AG08395 (cell line): ENCODE measurements at regions not wholly inside any gene's neighbourhood (a gene's known extent, or its start where the extent isn't known, plus 50 kb on each side); places are given as distances from the start of the nearest gene placed in this dataset.
"Not testable (repeated sequence)": the region's sequence is repeated elsewhere in the genome, so short reads cannot be mapped to it uniquely, and the experiment has no call there.

Experiments
- DNase-seq: peaks from one replicate; pipeline ENCODE4 v3.0.0; 2012; ENCODE audit warnings: mixed read lengths, low spot score

GRCh38 chr9:89939181-89939580, 334.4 kb downstream of the GADD45G start:
- DNase-seq: no peak

DNA sequence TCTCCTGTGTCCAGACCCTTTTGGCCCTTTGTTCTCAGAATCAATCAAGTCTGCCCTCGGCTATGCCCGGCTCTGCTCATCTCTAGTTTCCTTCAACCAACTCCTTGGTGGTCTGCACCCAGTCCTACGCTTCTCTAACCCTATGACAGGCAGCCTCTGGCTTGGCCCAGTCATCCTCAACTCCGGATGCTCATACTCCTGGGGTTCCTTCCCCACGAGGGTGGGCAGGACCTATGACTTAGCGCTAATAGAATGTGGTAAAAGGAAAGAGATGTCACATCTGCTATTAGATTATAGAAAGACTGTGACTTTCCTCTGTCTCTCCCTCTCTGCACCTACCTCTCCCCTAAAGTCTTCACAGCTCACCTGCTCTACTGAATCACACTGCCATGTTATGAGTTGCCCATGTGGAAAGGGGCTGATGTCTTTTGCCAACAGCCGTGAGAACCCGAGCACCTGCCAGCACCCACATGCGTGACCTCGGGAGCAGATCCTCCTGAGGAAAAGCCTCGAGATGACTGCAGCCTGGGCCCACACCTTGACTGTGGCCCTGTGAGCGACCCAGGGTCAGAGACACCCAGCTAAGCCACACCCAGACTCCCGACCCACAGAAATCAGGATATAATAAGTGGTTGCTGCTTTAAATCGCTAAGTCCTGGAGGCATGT, 334.9 kb downstream of the GADD45G start:
- no peak for DNase-seq

GRCh38 chr9:89940625-89941024, 335.8 kb downstream of the GADD45G start:
- peak; percentile 47 for DNase-seq

DNA sequence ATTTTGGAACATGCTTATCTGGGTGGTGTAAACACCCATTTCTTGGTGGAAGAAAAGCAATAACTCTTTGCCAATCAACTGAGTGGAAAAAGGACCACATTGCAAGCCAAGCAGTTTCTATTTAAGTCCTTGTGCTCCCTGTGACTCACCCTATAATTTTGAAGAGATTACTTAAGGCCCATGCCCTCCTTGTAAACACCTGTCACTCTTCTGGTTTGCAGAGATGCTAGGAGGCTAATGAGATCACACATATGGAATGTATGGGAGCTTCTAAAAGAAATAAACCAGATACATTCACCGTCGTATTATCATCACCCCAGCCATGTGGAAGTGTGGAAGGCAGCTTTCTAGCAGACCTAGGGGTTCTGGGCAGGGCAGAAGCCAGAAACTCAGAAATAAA, 337.1 kb downstream of the GADD45G start:
- DNase-seq: peak; percentile 62

- DNase-seq: no peak
These were observed 337.8 kb downstream of the GADD45G start for GRCh38 chr9:89942643-89943042.

GRCh38 chr9:89943309-89943708, 338.5 kb downstream of the GADD45G start:
- DNase-seq: no peak

- DNase-seq: no peak
These were observed 338.9 kb downstream of the GADD45G start for GRCh38 chr9:89943728-89944127.

DNA sequence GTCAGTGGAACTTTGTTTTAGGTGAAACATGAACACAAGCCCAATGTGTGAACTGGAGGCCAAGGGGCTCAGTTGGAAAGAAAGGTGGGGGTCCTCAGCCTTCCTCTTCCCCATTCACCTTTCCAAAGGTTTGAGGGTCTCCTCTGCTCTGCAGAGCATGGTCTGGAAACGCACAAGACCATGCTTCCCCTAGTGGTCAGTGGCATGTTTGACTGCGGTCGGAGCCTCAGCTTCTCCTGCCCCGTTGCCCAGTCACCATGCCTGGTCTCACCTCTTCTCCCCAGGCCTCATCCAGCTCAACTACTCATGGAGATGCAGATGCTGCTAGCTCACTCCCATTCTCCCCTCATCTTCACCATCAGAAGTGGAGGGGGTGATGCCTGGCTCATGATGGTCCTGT, 340.3 kb downstream of the GADD45G start:
- no peak for DNase-seq

DNA sequence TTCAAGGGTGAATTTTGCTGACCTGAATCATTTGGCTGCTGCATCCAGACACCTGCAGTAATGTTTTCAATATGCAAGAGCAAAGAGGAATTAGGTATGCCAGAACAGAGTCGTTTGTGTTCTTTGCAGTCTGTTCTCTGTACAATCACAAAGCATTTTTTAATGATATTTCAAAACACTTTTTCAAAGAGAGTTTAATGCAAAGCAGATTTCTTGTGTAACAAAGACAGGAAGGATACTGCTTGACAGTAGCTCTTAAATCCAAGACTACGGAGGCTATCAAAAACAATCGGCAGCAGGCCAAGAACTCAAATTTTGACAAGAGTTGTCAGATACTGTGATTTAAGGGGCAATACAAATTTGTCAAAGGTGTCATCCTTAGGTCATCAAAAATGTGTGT, 341.9 kb downstream of the GADD45G start:
- DNase-seq: no peak

DNA sequence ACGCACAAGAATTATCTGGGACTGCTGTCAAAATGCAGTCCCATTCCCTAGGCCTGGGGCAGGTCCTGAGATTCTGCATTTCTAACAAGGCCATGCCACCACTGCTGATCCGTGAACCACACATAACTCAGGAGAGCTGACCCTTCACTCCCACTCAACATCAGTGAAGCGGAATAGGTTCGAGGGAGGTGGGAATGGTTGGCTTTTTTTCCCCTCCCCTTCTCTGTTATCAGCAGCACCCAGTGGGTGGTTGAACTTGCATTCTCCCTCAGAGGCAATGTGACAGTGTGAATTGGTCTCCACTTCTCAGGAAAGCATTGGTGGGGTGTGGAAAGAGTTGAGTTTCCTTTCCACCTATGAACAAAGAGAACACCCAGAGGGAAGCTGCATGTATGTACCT, 344.3 kb downstream of the GADD45G start:
- DNase-seq: no peak

GRCh38 chr9:89951675-89952074, 346.9 kb downstream of the GADD45G start:
- peak; percentile 42 for DNase-seq

- DNase-seq: peak; percentile 59
These were observed 347.6 kb downstream of the GADD45G start for GRCh38 chr9:89952401-89952800.

- DNase-seq: not testable (repeated sequence)
These were observed 348.5 kb downstream of the GADD45G start for GRCh38 chr9:89953263-89953662.

GRCh38 chr9:89953824-89954615, 349.2 kb downstream of the GADD45G start:
- DNase-seq: no peak

DNA sequence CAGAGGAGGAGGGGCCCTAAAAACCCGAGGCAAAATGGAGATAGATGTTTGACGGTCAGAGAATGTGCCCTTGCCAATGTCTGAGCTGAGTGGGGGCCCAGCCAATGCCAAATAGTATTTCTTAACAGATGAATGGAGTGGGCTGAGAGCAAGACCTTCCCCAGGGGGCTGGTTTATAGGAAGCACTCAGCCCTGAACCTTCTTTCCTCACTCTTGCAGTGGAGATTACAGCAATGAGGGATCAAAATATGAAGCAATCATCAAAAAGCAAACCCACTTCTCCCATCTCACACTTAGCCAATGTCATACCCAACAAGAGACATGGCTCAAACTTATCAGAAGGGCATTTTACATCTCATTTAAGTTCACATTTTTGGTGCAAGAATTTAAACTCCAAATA, 350.3 kb downstream of the GADD45G start:
- no peak for DNase-seq

DNA sequence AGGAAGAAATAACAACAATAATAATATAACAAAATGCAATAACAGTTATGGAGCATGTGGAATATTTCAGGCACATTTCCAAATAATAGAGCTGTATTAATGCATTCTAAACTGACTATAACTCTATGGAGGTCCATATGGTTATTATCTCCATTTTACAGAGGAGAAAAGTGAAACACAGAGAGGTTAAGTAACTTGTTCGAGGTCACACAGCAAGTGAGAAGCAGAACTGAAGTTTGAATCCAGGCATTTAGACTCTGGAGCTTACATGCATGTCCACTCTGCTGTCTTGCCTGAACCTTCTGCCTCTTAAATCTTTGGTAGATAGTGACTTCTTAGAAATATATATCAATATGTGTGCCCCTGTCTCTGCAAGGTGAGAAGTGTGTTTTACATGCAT, 350.8 kb downstream of the GADD45G start:
- DNase-seq: no peak

DNA sequence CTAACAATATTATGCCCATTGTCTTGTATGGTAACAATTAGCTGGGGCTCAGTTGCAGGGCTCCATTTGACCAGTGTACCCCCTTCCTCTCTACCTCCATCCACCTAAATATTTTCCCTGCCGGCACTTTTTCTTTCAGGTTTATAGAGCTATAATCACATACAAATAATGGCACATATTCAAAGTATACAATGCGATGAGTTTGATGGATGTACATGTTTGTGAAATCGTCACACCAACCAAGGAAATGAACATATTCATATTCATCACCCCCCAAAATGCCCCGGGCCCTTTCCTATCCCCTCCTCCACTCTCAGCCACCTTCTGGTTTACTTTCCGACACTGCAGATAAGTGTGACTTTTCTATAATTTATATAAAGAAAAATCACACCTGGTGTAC, 351.5 kb downstream of the GADD45G start:
- DNase-seq: no peak

GRCh38 chr9:89956907-89957306, 352.1 kb downstream of the GADD45G start:
- no peak for DNase-seq

DNA sequence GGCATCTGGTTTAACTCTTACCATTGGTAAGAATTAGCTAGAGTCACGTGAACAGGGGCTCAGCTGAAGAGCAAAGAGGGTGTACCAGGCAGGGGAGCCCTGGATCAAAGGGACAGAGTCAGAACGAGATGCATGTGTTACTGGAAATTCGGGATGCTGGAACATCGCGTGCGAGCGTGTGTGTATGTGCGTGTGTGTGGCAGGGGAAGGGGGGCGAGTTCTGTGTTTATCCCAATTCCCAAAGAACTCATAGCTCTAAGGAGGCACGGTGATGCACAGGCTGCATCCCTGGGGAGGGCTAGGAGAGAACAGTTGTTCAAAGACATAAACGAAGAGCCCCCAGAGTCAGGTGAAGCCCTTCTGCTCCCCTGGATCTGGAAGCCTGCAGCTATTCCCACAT, 353.3 kb downstream of the GADD45G start:
- no peak for DNase-seq

DNA sequence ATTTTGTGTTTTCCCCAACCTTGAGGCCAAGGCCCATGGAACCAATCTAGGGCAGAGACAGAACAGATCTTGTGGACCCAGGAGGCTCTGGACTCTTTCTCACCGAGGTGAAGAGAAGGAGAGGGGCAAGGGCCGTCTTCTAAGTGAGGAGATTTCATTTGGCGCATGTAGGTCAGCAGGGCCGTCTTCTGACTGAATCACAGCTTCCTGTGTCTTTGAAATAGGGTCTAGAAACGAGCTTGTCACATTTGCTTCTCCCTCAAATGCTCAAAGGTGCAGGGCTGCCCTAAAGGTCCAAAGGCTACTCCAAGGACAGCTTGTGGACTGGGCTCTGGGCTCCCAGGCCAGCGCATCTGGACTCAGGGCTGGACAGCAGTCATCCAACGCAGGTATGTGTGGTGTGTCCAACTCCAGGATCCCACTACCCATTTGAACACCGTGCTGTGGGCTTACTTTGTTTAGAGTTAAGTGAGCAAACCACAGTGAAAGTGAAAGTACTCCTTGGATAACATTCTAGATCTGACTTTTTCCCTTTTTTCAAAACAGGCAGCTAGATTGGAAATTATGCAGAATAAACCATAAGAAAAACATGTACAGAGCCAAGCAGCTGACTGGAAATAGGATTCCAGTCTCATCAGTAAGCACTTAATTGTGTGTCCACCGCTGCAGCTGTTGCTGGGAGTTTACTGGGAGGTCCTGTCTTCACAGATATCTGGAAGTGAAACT, 357.0 kb downstream of the GADD45G start:
- peak; percentile 58 for DNase-seq

DNA sequence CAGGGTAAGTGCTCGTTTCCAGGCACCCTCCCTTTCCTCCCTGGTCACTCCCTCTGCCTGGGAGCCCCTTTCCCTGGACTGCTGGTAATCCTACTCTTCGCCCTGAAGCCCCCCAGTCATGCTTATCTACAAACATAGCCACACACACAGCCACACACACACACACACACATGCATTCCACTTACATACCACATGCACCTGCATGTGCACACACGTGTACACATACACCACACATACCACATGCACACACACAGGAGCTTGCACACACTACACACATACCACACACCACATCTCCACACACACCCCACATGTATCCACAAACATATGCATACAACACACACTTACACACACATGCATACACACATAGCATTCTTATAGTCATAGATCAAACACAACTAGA, 358.5 kb downstream of the GADD45G start:
- no peak for DNase-seq

GRCh38 chr9:89967527-89967926, 362.7 kb downstream of the GADD45G start:
- no peak for DNase-seq

DNA sequence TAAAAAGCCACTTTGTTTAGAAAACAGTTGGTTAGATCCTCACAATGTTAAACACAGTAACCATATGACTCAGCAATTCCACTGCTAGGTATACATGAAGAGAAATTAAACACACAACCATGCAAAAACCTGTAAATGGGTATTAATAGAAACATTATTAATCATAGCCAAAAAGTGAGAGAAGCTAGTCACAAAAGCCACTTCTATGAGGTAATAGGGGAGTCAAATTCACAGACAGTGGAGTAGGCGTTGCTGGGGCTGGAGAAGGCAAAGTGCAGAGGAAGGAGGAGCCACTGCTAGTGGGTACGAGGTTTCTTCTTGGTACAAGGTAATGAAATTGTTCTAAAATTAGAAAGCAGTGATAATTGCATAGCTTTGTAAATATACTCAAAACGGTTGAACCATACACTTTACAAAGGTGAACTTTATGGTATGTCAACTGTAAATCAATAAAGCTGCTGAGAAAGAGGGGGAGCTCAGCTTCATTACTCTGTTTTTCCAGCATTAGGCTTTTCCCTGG, 364.4 kb downstream of the GADD45G start:
- no peak for DNase-seq
